Stimulated activated naive CD4-positive, alpha-beta T cell treated with Interleukin-2 at 50 U/mL for 16 hours (primary cell): ENCODE measurements at regions not wholly inside any gene's neighbourhood (a gene's known extent, or its start where the extent isn't known, plus 50 kb on each side); places are given as distances from the start of the nearest gene placed in this dataset.
"Not testable (repeated sequence)": the region's sequence is repeated elsewhere in the genome, so short reads cannot be mapped to it uniquely, and the experiment has no call there.

Experiments used
- DNase-seq: peaks from one replicate; lab custom pipeline; 2025; lab: John Stamatoyannopoulos, UW

DNA sequence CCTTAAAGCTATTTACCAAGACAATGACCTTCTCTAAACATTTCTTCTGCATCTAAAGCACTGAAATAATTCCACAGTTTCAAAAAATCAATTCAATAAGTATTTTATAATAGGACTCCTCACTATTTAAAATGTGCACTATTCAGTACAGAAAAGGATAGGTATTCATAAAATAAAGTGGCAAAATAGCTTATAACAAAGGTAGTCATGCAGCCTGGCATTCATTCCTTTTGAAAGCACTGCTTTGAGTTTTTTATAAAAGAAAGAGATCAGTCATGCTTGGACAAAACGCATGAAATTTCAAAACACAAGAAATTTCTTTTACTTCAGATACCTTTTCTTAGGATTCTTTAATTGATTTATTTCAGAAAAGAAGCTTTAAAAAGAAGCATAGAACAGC lies 689.7 kb upstream of the PHF14 start:
- DNase-seq = no peak

DNA sequence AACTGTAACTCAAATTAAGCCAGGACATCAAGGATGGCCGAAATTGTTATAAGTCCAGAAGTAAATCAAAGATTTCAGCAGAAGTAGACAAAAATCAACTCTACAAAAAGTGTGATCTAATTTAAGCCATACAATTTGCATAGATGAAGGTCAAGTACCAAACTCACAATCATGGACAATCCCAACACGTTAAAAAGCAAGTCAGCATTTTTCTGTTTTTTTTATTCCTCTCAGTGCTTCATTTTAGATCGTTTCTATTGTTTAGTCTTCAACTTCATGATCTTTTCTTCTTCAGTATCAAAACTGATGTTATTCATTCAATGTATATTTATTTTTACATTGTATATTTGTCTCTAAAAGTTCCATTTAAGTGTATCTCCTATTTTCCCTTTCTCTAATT lies 674.3 kb upstream of the PHF14 start:
- DNase-seq = no peak

DNA sequence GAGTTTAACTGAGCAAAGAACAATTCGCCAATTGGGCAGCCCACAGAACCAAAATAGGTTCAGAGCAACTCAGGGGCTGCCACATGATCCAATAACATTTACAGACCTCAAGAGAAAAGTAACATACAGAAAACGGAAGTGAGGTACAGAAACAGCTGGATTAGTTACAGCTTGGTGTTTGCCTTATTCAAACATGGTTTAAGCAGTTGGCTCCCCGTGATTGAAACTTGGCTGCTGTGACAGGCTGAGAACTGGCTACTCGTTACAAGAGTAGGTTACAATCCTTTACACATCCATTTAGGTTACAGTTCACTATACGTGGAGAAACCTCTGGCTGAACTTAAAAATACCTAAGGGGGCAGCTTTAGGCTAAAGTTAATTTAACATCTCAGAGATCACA lies 673.1 kb upstream of the PHF14 start:
- no peak for DNase-seq

DNA sequence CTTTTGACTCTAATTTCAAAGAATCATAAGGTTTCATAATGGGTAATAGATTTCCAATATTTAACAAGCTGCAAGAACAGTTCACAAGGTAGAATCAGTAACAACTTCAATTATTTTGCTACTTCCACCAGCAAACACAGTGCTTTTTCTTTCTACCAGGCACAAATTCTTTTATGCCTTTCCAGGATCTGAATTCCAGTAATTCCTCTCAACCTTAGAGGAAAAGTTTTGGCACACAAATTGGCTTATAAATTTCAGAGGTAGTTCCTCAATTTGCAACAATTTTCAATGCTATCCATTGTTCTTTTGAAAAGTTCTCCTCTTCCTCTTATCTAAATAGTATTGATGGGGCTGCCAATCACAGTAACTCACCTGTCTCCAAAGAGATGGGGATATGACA lies 665.4 kb upstream of the PHF14 start:
- no peak for DNase-seq

DNA sequence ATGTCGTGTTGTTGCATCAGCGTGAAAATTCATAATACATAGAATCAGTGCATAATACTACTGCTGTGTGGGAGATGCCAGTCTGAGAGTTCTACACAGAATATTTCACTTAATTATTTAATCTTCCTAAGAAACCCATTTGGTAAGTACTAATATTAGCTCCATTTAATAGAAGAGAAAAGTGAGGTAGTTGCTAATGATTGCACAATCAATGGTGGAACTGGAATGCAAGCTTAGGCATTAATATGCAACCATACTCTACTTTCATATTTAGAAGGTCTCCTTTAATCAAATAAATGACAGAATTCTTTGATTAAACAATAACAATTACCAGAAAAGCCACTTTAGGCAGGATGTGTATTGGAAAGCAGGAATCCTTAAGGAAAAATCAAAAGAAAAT lies 660.7 kb upstream of the PHF14 start:
- no peak for DNase-seq

DNA sequence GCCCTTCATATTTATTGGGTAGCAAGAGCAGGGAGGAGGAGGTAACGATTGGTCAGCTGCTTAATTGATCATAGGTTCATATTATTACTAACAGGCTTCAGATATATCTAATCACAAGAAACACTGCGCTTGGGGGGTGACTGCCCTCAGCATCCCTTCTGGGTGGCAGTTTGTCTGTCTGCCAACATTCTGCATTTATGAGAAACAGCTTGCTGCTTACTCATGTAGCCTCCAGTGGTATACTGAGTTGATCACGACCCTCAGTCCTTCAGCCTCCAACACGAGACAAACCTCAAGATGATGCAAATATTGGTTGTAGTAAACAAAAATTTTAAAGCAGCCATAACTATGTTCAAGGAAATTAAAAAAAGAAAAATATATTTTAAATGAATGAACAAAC lies 657.8 kb upstream of the PHF14 start:
- DNase-seq = no peak

DNA sequence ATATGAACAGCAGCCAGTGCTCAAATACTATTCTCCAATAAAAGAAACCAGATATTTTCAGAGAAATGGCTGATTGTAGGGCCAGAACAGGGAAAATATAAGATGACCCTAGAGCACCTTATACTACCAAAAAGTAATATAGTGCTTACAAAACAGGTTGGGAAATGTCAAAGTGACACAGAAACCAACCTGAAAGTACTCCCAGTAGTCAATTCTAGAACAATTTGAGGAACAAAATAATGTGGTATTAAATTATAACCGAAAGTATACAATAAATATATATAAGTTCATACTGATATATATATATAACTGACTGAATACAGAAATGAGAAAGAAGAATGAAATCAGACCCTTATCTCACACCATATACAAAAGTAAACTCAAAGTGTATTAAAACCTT lies 657.2 kb upstream of the PHF14 start:
- no peak for DNase-seq

DNA sequence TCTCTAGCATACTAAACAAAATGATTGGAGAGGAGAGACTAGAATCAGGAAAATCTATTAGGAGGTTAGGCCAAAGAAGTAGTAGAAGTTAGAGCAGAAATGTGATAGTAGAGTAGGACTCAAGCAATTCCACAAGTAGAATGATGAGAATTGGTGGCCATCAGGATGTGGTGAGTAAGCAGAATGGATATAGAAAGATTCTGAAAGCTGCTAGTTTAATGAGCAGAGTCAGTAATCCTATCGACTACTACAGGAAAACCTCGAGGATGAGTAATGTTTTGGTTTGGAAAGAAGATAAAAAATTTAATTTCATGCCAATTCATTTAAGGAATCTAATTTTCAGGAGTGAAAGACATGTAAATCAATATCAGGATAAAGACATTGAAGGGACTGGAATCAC lies 648.3 kb upstream of the PHF14 start:
- no peak for DNase-seq

DNA sequence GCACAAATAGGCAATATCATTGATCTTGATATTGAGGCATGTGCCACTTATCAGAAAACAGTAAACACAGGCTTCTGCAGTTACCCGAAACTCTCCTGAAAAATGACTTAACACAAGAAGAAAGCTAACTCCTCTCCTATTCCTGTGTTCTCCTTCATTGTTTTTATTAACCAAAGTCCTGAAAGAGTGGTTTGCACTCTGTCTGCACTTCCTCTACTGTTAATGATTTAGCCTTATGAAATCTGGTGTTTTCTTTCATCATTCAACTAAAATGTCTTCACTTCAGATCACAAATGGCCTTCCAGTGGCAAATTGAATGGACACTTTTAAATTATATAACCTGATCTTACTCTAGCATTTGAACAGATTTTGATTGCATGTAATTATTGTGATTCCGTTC lies 630.6 kb upstream of the PHF14 start:
- no peak for DNase-seq

DNA sequence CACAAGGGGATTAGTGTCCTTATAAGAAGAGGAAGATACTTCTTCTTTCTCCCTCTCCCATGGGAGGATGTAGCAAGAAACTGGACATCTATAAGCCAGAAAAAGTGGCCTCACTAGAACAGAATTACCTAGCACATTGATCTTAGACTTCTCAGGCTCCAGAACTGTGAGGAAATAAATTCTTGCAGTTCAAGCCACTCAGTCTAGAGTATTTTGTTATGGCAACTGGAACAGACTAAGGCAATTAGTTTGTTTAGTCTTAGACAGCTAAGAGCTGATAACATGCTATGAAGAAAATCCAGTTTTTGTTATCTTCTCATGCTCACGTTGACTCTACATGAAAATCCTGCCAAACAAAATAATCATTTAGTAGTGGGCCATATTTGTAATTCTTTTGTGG lies 627.6 kb upstream of the PHF14 start:
- DNase-seq = no peak

DNA sequence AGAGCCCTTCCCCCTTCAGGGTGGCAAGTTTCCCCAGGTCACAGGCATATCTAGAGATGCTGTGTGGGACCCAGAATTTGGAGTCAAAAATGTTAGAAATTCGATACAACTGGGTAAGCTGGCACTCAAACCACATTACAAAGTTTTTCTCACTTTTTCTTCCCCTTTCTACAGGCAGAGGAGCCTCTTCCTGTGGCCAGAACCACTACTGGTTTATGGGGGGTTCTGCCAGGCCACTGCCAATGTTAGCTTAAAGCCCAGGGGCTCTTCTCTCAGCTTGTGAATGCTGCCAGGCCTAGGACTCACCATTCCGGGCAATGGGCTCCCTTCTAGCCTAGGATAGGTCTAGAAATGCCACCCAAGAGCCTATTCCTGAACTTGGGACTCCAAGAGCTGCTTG lies 617.9 kb upstream of the PHF14 start:
- DNase-seq = no peak

DNA sequence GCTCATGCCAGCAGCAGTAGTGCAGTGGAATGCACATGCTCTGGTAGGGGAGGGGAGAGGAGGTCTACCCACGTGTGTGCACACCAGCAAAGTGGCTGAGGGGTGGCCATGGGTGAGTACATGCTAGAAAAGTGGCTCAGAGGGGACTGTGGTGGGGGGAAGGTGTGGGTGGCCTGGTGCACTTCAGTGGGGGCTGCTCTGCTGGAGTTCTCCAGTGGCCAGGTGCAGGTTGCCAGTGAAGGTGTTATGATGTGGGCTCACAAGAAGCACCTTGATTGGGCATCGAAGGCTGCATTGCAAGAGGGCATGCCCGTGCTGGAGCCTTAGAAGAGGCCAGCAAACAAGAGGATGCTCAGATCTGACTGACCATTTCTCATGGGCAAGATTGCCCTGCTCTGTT lies 613.6 kb upstream of the PHF14 start:
- no peak for DNase-seq

DNA sequence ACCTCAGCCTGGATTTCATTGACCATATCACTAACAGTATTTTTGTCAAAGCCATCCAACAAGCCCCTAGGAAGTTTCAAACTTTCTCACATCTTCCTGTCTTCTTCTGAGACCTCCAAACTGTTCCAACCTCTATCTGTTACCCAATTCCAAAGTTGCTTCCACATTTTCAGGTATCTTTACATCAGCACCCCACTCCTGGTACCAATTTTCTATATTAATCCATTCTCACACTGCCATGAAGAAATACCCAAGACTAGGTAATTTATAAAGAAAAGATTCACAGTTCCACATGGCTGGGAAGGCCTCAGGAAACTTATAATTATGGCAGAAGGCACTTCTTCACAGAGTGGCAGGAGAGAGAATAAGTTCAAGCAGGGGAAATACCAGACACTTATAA lies 571.9 kb upstream of the PHF14 start:
- no peak for DNase-seq

DNA sequence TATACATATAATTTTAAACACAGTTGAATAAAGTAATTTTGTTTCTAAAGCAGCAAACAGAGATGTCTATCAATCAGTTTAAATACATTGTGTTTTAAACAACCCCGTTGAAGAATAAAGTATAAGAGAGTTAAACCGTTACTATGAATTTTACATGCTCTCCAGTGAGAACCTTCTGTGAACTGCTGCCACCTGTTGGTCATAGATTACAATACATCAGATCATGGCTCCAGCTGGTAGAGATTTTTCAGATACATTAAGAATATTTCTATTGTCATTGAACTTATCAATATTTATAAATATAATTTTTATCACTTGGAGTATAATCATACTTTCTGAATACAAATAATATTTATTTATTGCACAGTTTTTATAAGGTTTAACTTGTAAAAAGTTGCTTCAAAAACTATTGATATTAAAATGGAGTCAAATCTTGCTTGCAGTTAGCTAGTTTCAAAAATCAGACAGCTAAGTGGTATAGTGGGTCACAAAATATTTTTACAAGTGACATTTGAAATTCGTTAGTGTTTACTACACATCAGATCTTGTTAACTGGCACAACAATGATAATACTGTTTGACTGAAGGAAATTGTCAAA lies 561.2 kb upstream of the PHF14 start:
- no peak for DNase-seq

DNA sequence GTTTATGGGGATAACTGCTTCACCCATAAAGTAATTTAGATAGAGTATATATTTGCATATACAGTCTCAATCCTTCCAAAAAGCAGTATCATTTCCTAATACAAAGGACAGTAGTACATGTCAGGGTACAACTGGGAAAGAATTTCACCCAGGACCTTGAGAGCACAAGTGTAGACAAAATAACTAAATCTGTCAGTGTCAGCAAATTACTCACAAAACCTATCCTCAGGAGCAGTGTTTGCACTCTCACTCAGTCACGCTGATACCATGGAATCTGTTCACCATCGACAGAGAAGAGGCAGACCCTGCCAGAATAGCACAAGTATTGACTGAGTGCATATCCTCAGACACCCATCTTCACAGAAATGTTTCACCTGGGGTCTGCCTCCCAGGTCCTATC lies 554.7 kb upstream of the PHF14 start:
- no peak for DNase-seq

DNA sequence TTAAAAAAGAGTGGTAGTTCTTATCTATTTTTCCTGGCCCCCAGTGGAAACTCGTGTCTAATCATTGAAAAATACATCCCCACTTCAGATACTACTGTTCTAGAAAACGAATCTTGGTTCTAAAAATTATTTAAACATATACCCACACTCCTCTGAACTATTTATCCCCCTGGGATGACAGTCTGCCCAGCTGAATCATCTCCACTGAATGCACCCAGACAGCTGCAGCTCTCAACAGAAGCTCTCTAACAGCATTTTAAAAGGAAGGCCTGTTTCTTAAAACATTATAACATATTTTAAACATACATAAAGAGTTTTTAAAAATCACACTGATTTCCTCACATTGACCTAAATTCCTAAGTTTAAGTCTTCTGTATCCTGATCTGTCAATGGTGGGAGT lies 544.6 kb upstream of the PHF14 start:
- DNase-seq = no peak

DNA sequence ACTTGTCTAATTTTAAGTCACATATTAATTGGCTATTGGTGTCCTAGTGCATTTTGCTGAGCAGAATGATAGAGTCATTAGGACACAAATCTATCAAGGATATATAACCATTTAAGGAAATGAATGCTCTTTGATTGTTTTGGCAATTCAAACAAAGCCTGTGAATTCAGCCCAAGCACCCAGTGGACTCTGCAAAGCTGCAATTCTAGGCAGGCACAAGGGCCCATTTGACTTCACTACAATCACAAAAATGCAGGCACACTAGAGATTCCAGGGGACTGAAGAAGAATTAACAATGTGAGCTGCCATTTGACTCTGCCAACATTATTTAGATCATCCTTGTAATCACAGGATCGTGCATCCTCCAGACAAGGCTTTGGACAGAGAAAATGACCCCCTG lies 544.2 kb upstream of the PHF14 start:
- no peak for DNase-seq

DNA sequence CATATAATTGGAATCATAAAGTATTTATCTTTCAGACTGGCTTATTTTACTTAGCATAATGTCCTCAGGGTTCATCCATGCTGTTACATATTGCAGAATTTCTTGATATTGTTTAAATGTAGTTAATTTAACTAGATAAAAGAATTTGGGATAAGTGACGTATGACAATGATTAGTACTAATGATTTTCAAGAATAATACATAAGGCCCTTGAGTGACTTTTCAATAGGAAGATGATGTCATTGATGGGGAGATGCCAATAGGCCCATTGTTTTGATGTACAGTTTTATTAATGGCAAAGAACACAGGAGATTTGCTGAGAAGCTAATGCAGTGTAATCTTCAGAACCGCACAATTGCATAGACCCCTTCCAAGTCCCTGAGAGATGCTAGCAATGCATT lies 537.4 kb upstream of the PHF14 start:
- DNase-seq = no peak

DNA sequence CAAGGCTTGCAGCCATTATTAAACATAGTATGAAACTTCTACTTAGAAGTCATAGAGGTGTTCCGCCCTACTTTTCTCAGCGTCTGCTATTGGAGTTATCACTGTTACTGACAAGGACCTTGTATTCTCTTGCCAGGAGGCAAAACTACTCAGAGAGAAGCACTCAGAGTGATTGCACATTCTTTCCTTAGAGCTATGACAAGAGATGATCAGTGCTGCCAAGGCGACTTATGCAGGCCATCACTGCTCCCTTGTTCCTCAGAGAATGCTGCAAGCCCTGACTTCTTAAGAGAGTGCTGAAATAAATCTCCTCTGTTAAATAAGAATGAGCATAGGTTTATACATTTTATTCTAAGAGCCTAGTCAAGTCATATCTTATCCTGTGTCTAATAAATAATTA lies 534.6 kb upstream of the PHF14 start:
- DNase-seq = no peak

DNA sequence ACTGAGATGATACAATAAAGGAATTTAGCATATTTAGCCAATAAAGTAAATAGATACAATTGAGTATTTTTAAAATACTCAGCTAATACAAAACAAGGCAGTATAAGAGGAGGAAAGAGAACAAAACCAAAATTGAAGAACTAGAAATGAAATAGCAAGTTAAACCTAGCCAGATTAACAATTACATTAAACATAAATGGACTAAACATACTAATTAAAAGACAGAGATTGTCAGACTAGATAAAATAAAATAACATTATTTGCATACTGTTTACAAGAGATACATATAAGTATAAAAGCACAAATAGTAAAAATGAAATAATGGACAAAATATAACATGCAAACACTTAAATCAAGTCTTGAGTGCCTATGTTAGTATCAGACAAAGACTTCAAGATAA lies 517.7 kb upstream of the PHF14 start:
- no peak for DNase-seq

DNA sequence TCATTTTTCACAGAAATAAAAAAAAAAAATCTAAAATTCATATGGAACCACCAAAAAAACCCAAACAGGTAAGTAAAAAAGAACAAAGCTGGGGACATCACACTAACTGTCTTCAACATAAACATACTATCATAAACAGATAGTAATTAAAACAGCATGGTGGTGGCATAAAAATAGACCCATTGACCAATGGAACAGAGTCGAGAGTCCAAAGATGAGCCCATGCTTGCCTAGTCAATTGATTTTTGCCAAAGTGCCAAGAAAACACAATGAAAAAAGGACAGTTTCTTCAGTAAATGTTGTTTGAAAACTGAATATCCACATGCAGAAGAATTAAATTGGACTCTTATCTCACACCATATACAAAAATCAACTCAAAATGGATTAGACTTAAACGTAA lies 513.2 kb upstream of the PHF14 start:
- no peak for DNase-seq

DNA sequence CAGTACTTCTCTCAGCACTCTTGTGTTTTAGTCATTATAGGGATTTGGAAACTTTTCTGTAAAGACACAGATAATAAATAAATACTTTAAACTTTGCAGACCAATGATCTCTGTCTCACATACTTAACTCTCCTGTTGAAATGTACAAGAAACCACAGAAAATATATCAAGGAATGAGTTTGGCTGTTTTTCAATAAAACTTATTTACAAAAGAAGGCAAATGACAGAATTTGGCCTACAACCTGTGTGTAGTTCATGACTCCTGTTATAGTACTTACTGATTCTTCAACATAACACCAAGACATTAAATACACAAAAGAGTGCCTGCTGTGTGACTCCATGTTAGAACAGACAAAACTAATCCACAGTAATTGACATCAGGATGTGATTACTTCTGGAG lies 510.0 kb upstream of the PHF14 start:
- DNase-seq = no peak

DNA sequence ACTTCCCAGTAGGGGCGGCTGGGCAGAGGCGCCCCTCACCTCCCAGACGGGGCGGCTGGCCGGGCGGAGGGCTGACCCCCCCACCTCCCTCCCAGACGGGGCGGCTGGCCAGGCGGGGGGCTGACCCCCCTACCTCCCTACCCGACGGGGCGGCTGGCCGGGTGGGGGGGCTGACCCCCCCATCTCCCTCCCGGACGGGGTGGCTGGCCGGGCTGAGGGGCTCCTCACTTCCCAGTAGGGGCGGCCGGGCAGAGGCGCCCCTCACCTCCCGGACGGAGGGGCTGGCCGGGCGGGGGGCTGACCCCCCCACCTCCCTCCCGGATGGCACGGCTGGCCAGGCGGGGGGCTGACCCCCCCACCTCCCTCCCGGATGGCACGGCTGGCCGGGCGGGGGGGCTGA lies 508.1 kb upstream of the PHF14 start:
- DNase-seq = not testable (repeated sequence)

DNA sequence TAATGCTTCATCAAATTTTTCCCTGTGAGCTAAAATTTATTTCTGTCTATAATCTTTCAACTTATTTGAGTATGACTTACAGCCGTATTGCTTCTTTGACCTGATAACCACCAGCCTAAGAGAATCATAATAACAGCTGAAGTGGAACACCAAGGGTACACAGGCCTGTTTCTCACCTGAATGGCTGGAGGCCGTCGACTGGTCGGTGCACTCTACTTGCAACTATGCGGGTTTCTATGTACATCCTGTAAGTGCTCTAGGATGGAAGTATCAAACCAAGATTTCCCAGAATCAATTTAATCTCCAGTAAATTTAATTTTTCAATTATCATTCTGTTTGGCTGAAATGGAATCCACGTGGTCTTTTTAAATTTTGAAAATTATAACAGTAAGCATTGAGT lies 504.8 kb upstream of the PHF14 start:
- no peak for DNase-seq

DNA sequence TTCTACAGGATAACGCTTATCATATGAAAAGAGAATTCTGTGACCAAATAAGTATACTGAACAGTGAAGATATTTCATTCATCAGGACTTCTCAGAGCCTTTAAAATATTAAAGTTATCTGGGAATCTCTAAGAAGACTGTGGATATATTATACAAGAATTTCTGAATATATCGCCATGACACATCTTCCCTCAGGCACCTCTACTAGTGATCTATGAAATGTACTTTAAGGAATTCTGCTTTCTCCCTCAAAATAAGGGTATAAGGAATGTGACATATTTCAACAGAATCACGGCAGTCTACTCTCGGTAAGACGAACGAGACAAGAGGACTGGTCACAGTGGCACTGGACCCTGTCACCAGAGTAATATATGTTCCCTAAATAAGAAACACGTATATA lies 504.2 kb upstream of the PHF14 start:
- DNase-seq = no peak
